ENCODE measurements at regions not wholly inside any gene's neighbourhood (a gene's known extent, or its start where the extent isn't known, plus 50 kb on each side); places are given as distances from the start of the nearest gene placed in this dataset.

DNA sequence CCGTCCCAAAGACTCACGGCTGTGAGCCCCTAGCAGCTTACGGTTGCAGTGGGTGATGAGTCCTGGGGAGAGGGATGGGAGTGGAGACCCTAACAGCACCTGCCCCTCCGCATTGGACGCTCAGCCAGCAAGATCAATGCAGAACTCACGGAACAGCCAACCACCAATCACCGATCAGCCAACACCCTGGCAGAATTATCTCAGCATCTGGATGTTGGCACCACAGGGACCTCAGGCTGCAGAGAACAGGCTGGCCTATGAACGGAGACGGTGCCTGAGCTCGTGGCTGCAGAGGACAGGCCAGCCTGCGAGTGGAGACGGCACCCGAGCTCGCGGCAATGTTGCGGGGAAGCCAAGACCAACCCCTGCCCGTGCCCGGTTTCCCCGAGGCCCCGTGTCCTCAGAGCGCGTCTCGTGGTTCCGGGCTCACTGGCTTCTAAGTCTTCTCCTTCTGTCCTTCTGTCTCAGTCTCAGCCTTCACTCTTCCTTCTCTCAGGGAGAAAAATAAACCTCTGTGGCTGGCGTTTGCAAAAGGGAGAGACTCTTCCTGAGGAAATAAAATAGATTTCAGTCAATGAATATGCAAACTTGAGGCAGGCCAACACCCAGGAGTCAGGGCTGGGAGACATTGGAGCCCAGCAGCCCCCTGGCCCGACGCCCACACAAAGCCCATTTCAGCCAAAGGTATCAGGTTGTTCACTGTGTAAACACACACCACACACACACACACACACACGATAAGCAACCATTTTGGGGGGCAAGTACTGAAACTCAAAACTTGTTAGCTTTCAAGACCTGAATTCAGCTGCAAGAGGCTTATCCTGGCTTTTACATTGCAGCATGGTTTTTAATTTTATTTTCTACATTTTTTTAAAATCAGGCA is 67.8 kb downstream of the SIK1 start:
- H3F3A ChIP-seq (ENCODE audit: insufficient read depth, low read length), result no peaks in the 10 kb centered on the region
- H3K4me2 ChIP-seq (ENCODE audit: low read length), result peak overlapping the region; percentile 8; the same call in 1 of the 2 replicates
- H3K36me3 ChIP-seq (ENCODE audit: insufficient read depth, low read length), result no peaks in the 10 kb centered on the region
- no peaks in the 10 kb centered on the region for H3K9me3 ChIP-seq (ENCODE audit: low read length)
- no peaks in the 10 kb centered on the region for H3K9me2 ChIP-seq (ENCODE audit: low read depth, low read length)
- H4K20me1 ChIP-seq (ENCODE audit: insufficient read depth, low read length), result no peaks in the 10 kb centered on the region
- H3K9ac ChIP-seq (ENCODE audit: low read length), result peak overlapping the region; percentile 30; the same call in 1 of the 2 replicates
- H3K79me2 ChIP-seq (ENCODE audit: insufficient read depth, low read length), result no peaks in the 10 kb centered on the region
- peaks cover 71% of the 10 kb centered on the region for H3K4me1 ChIP-seq (ENCODE audit: insufficient read depth, low read length, severe bottlenecking)
- no peak overlapping the region for H2AFZ ChIP-seq (ENCODE audit: low read length)
- H3K4me3 ChIP-seq (ENCODE audit: low read depth, low read length, poor library complexity, severe bottlenecking), result peak overlapping the region; percentile 15
- peak overlapping the region; percentile 58 for H3K27ac ChIP-seq (ENCODE audit: low read depth, low read length, poor library complexity, severe bottlenecking)
- no peak for TF ChIP-seq CTCF (IDR thresholded peaks at IDR 0.05; ENCODE audit: low read length)
- TF ChIP-seq EZH2 (IDR thresholded peaks at IDR 0.05; ENCODE audit: borderline replicate concordance, low read length), result no peak
- H3K27me3 ChIP-seq (ENCODE audit: insufficient read depth, low read length), result no peaks in the 10 kb centered on the region

- H3K4me1 ChIP-seq (ENCODE audit: insufficient read depth, low read length, severe bottlenecking), result peaks cover 81% of the 10 kb centered on the region
- no peak overlapping the region for H3K9ac ChIP-seq (ENCODE audit: low read length)
These were observed 69.1 kb downstream of the SIK1 start for GRCh38 chr21:43357715-43358430.

DNA sequence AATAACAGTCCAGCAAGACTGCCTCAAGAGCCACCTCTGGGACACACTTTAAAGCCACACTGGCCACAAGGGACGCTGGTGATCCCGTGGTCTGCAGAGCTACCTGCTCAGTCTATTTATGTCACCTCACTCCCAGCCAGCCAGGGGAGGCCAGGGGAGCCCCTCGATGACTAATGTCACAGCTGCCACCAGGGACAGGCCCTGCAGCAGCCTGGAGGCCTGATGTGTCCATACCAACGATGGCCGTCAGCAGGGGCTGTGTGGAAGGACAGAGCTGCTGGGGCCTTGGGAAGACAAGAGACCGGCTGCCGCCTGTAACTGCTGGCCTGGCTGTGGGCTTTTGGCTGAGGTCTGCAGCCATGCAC is 71.0 kb downstream of the SIK1 start:
- H2AFZ ChIP-seq (ENCODE audit: low read length), result no peak overlapping the region
- peaks cover 69% of the 10 kb centered on the region for H3K4me1 ChIP-seq (ENCODE audit: insufficient read depth, low read length, severe bottlenecking)
- peak overlapping the region; percentile 97 for H3K27ac ChIP-seq (ENCODE audit: low read depth, low read length, poor library complexity, severe bottlenecking)
- H3K27me3 ChIP-seq (ENCODE audit: insufficient read depth, low read length), result no peaks in the 10 kb centered on the region
- H4K20me1 ChIP-seq (ENCODE audit: insufficient read depth, low read length), result no peaks in the 10 kb centered on the region
- H3K9me2 ChIP-seq (ENCODE audit: low read depth, low read length), result no peaks in the 10 kb centered on the region
- H3K4me2 ChIP-seq (ENCODE audit: low read length), result peak overlapping the region; percentile 64
- no peak overlapping the region for H3K4me3 ChIP-seq (ENCODE audit: low read depth, low read length, poor library complexity, severe bottlenecking)
- H3K9ac ChIP-seq (ENCODE audit: low read length), result peak overlapping the region; percentile 12; the same call in 1 of the 2 replicates
- H3F3A ChIP-seq (ENCODE audit: insufficient read depth, low read length), result no peaks in the 10 kb centered on the region; the same call in 1 of the 2 replicates
- H3K9me3 ChIP-seq (ENCODE audit: low read length), result no peaks in the 10 kb centered on the region
- TF ChIP-seq EZH2 (IDR thresholded peaks at IDR 0.05; ENCODE audit: borderline replicate concordance, low read length), result no peak
- peak; percentile 47; the same call in 1 of the 2 replicates for TF ChIP-seq CTCF (IDR thresholded peaks at IDR 0.05; ENCODE audit: low read length)
- H3K36me3 ChIP-seq (ENCODE audit: insufficient read depth, low read length), result no peaks in the 10 kb centered on the region
- H3K79me2 ChIP-seq (ENCODE audit: insufficient read depth, low read length), result no peaks in the 10 kb centered on the region

More at GRCh38 chr21:43357715-43358430, 69.1 kb downstream of the SIK1 start:
- Histone ChIP-seq H3K79me2 (ENCODE audit: insufficient read depth, low read length) (no peaks in the 10 kb centered on the region), H3K27me3 (ENCODE audit: insufficient read depth, low read length) (no peaks in the 10 kb centered on the region), H3F3A (ENCODE audit: insufficient read depth, low read length) (no peaks in the 10 kb centered on the region), H4K20me1 (ENCODE audit: insufficient read depth, low read length) (no peaks in the 10 kb centered on the region), H3K27ac (ENCODE audit: low read depth, low read length, poor library complexity, severe bottlenecking) (peak overlapping the region; percentile 58), H3K36me3 (ENCODE audit: insufficient read depth, low read length) (no peaks in the 10 kb centered on the region), H3K9me3 (ENCODE audit: low read length) (no peaks in the 10 kb centered on the region), H3K9me2 (ENCODE audit: low read depth, low read length) (no peaks in the 10 kb centered on the region), H3K4me3 (ENCODE audit: low read depth, low read length, poor library complexity, severe bottlenecking) (no peak overlapping the region), H3K4me2 (ENCODE audit: low read length) (no peak overlapping the region), H2AFZ (ENCODE audit: low read length) (no peak overlapping the region)
- no peak for TF ChIP-seq CTCF (IDR thresholded peaks at IDR 0.05; ENCODE audit: low read length)
- no peak for TF ChIP-seq EZH2 (IDR thresholded peaks at IDR 0.05; ENCODE audit: borderline replicate concordance, low read length)
